PC-3 (cell line): ENCODE measurements at regions not wholly inside any gene's neighbourhood (a gene's known extent, or its start where the extent isn't known, plus 50 kb on each side); places are given as distances from the start of the nearest gene placed in this dataset.

ENCODE experiments used
- CTCF ChIP-seq: fragments of 300-600 bp; sonication (generic); conservative IDR thresholded peaks from 2 replicates; pipeline ENCODE4 v1.5.1; 2017; ENCODE audit warnings: antibody characterized with exemption, low read depth, mild to moderate bottlenecking, low read length
- EZH2 ChIP-seq: fragments of 300-600 bp; sonication (generic); IDR thresholded peaks from one replicate; pipeline ENCODE4 v1.6.1; 2017; ENCODE audit warnings: antibody characterized with exemption, mild to moderate bottlenecking, low read length; ENCODE audit not compliant: unreplicated experiment
- EZH2phosphoT487 ChIP-seq: fragments of 300-600 bp; sonication (generic); IDR thresholded peaks from 2 replicates; pipeline ENCODE4 v1.6.1; 2018; ENCODE audit warnings: mild to moderate bottlenecking, antibody characterized with exemption, low read length, borderline replicate concordance

- TF ChIP-seq CTCF (no peak), EZH2 (no peak), EZH2phosphoT487 (no peak)
Measured at GRCh38 chr5:110194191-110194590, 504.5 kb downstream of the MAN2A1 start.
